ENCODE measurements at regions not wholly inside any gene's neighbourhood (a gene's known extent, or its start where the extent isn't known, plus 50 kb on each side); places are given as distances from the start of the nearest gene placed in this dataset.

DNA sequence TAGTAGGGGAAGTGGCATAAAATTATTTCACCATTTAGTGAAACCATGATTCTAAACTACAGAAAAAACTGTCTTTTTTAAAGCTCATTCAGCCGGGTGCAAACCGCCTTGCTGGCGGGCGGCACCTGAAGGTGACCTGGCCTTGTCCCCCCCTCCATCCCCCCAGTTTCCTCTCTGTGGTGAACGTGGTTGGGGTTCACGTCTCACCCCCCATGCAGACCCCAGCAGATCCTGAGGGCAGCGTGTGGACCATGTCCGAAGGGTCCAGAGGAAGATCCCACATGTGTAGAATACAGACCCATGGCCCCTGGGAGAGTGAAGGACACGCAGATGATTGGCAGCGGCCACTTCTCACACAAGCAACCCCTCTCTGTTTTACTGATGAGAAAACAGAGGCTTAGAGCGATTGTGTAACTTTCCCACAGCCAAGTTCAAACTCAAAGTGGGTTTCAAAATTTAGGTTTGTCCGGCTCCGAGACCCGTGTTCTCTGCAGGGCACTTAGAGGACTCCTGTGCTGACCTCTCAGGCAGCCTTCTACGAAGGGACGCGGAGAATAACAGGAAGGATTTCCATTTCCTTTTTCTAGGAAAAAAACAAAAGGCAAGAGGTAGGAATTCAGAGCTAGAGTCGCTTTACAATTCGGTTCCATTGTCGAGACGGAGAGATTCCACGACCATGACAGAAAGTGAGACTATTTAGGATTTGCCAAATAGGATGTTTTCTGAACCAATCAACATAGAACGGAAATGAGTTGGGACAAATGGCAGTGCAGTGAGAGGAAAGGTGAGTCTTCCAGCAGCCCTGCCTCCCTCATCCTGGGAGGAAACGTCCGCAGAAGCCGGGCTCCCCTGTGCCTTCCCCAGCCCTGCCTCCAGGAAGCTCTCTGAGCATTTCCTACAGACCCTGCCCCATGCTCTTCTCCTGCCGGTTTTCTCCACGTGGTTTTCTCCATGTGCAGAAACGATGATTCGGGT is 67.6 kb upstream of the PITRM1 start:
- no peak for DNase-seq (ENCODE audit: low read depth in 2 of 2)

GRCh38 chr10:3239066-3239919 is 66.7 kb upstream of the PITRM1 start:
- DNase-seq (ENCODE audit: low read depth in 2 of 2) = peak; percentile 37 to 60

DNA sequence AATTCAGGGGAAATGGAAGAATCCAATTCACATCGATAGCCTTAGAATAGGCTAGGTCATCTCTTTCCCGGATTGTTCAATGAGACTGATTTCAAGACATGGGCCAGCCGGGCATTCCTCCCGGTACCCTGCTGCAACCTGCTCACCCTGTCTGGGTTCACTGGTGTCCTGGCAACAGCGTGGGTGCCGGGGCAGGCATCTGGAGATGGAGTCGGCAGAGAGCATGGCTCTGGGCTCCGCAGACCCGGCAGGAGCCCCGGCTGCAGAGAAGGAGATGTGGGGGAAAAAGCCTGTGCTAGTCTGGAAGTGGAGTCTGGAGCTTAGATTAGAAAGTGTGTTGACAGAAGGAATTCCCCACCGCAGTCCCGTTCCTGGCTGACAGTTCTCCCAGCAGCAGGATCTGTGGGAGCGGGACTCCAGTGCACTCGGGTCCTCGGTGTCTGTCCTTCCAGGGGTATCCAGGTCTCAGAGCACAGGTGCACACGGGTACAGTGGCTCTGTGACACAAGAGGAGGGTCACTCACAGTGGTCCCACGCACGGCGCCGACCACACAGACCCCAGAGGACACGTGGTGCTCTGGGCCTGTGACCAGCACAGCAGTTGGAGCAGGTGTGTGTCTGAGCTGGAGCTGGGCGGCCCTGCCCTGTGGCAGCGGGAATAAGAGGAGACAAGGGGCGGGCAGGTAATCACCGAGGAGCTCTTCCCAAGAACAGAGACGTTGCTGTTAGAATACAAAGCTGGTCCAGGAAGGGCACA is 65.7 kb upstream of the PITRM1 start:
- no peak for DNase-seq (ENCODE audit: low read depth in 2 of 2)

DNA sequence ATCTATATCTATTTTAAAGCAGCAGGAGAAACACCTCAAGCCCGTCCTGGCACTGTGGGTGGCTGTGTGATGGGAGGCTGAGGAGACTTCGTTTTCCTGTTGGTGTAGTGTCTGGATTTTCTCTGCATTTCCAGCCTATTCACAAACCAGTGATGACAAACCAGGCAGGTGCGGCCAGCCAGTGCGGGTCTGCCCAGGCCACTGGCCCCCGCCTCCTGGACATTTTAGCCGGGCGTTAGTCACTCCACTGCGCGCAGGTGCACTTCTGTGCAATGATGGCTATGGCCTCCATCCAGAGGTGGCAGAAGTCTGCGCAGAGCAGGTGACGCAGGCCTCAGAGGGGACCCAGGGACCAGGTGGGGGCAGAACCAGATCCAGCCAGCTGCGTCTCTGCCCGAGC is 64.9 kb upstream of the PITRM1 start:
- DNase-seq (ENCODE audit: low read depth in 2 of 2) = no peak

DNA sequence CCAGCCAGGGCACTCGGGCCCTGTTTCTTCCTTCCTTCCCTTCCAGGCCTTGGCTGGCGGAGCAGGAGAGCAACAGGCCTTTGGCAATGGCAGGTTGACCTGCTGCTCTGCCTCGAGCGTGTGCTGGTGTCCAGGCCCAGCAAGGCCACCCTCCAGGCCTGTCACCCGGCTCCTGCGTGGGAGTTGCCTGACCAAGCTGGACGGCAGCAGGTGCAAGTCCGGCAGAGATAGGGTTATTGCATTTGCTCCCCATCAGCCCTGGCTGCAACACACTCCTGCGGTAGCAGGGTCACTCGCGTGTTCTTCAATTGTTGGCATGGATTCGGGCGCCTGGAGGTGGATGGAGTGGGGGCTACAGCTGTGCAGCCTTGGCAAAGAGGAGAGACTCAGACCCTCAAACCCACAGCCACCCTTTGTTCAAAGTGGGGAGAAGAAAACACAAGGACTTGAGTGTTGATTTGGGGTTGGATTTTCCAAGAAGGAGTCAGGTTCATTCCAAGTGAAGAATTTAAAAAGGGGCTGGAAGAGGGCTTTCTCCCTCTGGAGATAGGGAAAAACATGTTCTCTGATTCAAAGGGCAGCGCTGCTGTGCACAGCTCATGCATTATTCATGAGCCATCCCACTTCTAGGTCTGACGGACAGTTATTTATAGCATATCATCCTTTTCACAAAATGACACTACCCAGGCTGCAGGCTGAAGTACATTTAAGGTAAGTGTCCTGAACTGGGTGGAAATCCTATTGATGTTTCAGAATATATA is 64.2 kb upstream of the PITRM1 start:
- no peak for DNase-seq (ENCODE audit: low read depth in 2 of 2)

DNA sequence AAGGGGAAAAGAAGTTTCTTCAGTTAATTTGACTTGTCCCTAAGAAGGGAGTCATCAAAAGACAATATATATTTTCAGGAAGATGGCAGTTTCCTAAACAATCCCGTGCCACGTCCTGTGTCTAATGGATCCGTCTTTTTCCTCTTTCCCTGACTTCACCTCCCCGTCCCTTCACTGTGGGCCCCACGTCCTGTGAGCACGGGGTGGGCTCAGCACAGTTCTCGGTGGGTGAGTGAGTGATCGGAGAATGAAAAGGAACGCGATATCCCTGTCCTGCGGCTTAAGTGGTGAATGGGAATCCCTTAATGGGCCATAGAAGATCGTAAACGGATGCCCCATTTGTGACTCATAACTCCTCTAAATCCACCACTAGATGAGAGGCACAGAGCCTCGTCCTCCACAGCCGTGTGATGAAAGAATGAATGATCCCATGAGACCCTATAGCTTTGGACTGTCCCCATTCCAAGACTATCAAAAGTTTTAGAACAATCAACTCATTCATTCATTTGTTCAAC is 63.5 kb upstream of the PITRM1 start:
- DNase-seq (ENCODE audit: low read depth in 2 of 2) = no peak

DNA sequence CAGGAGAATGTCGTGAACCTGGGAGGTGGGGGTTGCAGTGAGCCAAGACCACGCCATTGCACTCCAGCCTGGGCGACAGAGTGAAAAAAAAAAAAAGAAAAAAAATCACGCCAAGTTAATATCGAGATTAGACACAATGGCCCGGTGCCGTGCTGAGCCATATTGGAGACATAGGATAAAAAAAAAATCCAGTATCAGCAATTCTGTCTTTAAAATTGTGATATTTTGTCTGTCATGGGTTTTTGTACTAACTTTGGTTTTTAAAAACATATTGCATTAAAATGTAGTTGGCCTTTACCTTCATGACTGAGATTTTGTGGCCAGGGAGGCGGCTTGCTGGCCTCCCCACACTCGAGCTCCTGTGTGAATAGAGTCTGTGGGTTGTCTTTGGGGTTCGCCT is 62.8 kb upstream of the PITRM1 start:
- no peak for DNase-seq (ENCODE audit: low read depth in 2 of 2)

GRCh38 chr10:3233486-3233990 is 61.0 kb upstream of the PITRM1 start:
- no peak for DNase-seq (ENCODE audit: low read depth in 2 of 2)

- no peak for DNase-seq (ENCODE audit: low read depth in 2 of 2)
These were observed 59.6 kb upstream of the PITRM1 start for GRCh38 chr10:3231951-3232730.

GRCh38 chr10:3229815-3230214 is 57.2 kb upstream of the PITRM1 start:
- no peak for DNase-seq (ENCODE audit: low read depth in 2 of 2)

GRCh38 chr10:3228629-3228945 is 56.0 kb upstream of the PITRM1 start:
- no peak for DNase-seq (ENCODE audit: low read depth in 2 of 2)

DNA sequence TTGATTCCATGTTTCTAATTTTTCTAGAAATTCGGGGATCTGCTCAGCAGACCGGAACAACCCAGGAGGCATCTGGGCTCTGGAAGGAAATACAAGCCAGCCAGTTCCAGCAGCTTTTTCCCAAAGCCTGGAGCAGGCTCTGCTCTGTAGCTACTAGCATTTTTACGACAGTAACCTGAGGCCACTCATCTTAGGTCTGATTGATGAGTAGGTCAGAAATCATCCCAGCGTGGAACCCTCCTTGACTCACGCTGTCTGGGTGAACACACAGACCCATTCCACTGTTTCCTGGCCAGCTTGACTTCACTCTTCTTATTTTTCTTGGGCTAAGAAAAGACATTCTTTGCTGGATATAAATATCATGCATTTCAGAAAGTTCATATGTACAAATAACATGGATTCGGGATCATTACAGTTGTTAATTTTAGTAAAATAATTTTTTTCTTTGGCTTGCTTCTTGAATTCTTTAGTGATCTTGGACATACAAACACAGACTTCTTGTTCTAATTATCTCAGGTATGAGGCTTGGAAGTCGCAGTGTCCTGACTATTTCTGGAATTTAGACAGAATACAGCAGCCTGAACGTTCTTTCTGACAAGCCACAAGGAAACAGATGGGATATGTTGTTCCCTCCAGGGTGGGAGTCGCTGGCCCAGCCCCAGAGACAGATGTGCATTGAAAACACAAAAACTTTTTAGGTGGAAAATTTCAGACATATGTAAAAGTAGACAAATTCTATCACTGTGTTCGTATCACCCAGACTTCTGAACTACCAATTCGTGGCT is 54.6 kb upstream of the PITRM1 start:
- DNase-seq (ENCODE audit: low read depth in 2 of 2) = no peak

DNA sequence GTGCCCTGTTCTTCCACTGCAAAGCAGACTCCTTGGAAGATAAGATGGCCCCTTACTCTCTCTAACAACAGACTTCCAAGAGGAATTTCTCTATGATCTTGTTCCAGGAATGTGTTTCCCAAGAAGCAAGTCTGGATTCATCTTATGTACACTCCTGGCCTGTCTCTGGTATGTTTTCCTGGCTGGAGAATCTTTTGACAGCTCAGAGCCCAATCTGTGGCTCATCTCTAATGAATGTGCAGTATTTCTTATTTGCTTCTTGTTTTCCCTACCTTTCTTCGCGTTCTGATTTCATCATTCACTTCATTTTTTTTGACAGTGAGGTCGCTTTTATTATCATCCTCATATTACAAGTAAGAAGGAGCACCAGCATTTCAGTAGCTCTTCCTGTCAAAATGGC is 53.0 kb upstream of the PITRM1 start:
- DNase-seq (ENCODE audit: low read depth in 2 of 2) = no peak

DNA sequence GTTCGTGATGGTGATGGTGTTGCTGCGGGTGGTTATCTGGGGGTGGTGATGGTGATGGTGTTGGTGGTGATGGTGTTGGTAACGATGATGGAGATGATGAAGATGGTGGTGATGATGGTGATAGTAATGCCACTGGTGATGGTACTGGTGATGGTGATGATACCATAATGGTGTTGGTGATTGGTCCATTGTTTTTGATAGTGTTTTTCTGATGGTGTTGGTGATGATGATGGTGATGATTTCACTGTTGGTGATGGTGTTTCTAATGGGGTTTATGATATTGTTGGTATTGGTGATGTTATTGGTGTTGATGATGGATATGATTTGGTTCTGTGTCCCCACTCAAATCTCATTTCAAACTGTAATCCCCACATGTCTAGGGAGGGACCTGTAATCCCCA is 51.7 kb upstream of the PITRM1 start:
- no peak for DNase-seq (ENCODE audit: low read depth in 2 of 2)

DNA sequence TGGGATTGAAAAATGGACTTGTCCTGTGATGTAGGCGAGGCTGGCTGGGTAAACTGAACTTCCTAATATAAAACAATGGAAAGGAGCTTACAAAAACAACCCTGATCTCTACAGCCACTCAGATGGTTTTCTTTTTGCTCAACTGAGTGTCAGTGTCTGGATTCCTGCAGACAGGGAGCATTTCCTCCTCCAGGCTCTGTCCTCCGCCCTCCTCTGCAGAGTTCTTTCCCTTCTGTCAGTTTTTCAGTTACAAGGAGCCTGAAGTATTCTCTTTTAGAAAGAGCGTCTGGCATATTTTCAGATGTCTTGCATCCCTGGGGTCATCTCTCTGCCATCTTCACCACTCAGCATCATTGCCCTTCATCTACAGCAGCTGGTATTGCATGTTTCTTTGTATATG is 50.0 kb upstream of the PITRM1 start:
- no peak for DNase-seq (ENCODE audit: low read depth in 2 of 2)

All from stimulated activated CD8-positive, alpha-beta memory T cell treated with anti-CD3 and anti-CD28 coated beads, Interleukin-7, amount 100 ng/mL, for 1 hour (primary cell).